Ascending aorta (tissue), 2 donors: ENCODE measurements at regions not wholly inside any gene's neighbourhood (a gene's known extent, or its start where the extent isn't known, plus 50 kb on each side); places are given as distances from the start of the nearest gene placed in this dataset.
A peak's percentile ranks its signal among the peaks of the same experiment; 100 is the strongest.

ENCODE experiments used
- DNase-seq, 2 donors: peaks; one replicate each; pipeline ENCODE4 v3.0.0-alpha.2; 2019; ENCODE audit warnings: low spot score in 2 of 2
- H3K27ac ChIP-seq, 2 donors: fragments of 200-600 bp; sonication (generic); one replicate each; pipeline ENCODE4 v1.5.1; 2016 to 2017; ENCODE audit warnings: mild to moderate bottlenecking in 1 of 2
- H3K27me3 ChIP-seq: fragments of 200-600 bp; sonication (generic); one replicate; pipeline ENCODE4 v1.5.1; 2017
- H3K36me3 ChIP-seq, 2 donors: fragments of 200-600 bp; sonication (generic); one replicate each; pipeline ENCODE4 v1.5.1; 2016
- H3K4me1 ChIP-seq, 2 donors: fragments of 200-600 bp; sonication (generic); one replicate each; pipeline ENCODE4 v1.5.1; 2016 to 2017; ENCODE audit warnings: mild to moderate bottlenecking in 1 of 2
- H3K4me3 ChIP-seq, 2 donors: fragments of 200-600 bp; sonication (generic); one replicate each; pipeline ENCODE4 v1.5.1; 2016 to 2017; ENCODE audit warnings: mild to moderate bottlenecking in 1 of 2
- H3K9me3 ChIP-seq, 2 donors: fragments of 200-600 bp; sonication (generic); one replicate each; pipeline ENCODE4 v1.5.1; 2016
- CTCF ChIP-seq, 3 experiments: fragments of 200-600 bp in 2 of 3; fragments of 450-650 bp in 1 of 3; sonication (generic) in 2 of 3; IDR thresholded peaks; one replicate each; pipeline ENCODE4 v1.5.1; 2016 to 2019; ENCODE audit warnings: antibody characterized with exemption in 3 of 3, mild to moderate bottlenecking in 1 of 3, moderate library complexity in 1 of 3
- intact Hi-C: fragments of 100-400 bp; cut with DNase I; formaldehyde crosslinking; loops from one replicate; pipeline ENCODE4 v1.15.1; 2023

GRCh38 chr22:48857202-48857805 is 970.4 kb downstream of the BRD1 start:
- H3K4me1 ChIP-seq: no peaks in the 10 kb centered on the region
- intact Hi-C loops: no loop called here
- no peaks in the 10 kb centered on the region for H3K36me3 ChIP-seq
- peak in 1 of 2 donors; percentile 41 for DNase-seq
- H3K27me3 ChIP-seq: no peaks in the 10 kb centered on the region
- no peaks in the 10 kb centered on the region for H3K9me3 ChIP-seq
- H3K27ac ChIP-seq: no peak overlapping the region
- TF ChIP-seq CTCF (IDR thresholded peaks at IDR 0.05): no peak
- H3K4me3 ChIP-seq: no peak overlapping the region

GRCh38 chr22:48856308-48856615 is 971.4 kb downstream of the BRD1 start:
- no peak for DNase-seq
- intact Hi-C loops: no loop called here
- Histone ChIP-seq H3K4me3 (no peak overlapping the region), H3K4me1 (no peaks in the 10 kb centered on the region), H3K27ac (no peak overlapping the region), H3K27me3 (no peaks in the 10 kb centered on the region), H3K9me3 (no peaks in the 10 kb centered on the region), H3K36me3 (no peaks in the 10 kb centered on the region)
- TF ChIP-seq CTCF (IDR thresholded peaks at IDR 0.05): no peak

GRCh38 chr22:48855593-48856307 is 971.9 kb downstream of the BRD1 start:
- Histone ChIP-seq H3K9me3 (no peaks in the 10 kb centered on the region), H3K36me3 (no peaks in the 10 kb centered on the region)
- intact Hi-C loops: no loop called here

GRCh38 chr22:48855013-48855412 is 972.7 kb downstream of the BRD1 start:
- no peak for DNase-seq
- H3K36me3 ChIP-seq: no peaks in the 10 kb centered on the region
- TF ChIP-seq CTCF (IDR thresholded peaks at IDR 0.05): no peak
- no peak overlapping the region for H3K27ac ChIP-seq
- H3K4me3 ChIP-seq: no peak overlapping the region
- no peaks in the 10 kb centered on the region for H3K9me3 ChIP-seq
- H3K27me3 ChIP-seq: no peaks in the 10 kb centered on the region
- no peaks in the 10 kb centered on the region for H3K4me1 ChIP-seq
- intact Hi-C loops: no loop called here

More at GRCh38 chr22:48855593-48856307, 971.9 kb downstream of the BRD1 start:
- H3K4me1 ChIP-seq: no peaks in the 10 kb centered on the region
- no peak for DNase-seq
- H3K4me3 ChIP-seq: no peak overlapping the region
- H3K27ac ChIP-seq: no peak overlapping the region
- no peaks in the 10 kb centered on the region for H3K27me3 ChIP-seq
- no peak for TF ChIP-seq CTCF (IDR thresholded peaks at IDR 0.05)

- Histone ChIP-seq H3K36me3 (no peaks in the 10 kb centered on the region), H3K27me3 (no peaks in the 10 kb centered on the region), H3K4me1 (no peaks in the 10 kb centered on the region), H3K27ac (no peak overlapping the region), H3K4me3 (no peak overlapping the region), H3K9me3 (no peaks in the 10 kb centered on the region)
- intact Hi-C loops: no loop called here
- TF ChIP-seq CTCF (IDR thresholded peaks at IDR 0.05): no peak
- no peak for DNase-seq
Observed at GRCh38 chr22:48853627-48854240, 973.9 kb downstream of the BRD1 start.
